Kidney epithelial cell (primary cell): ENCODE measurements at regions not wholly inside any gene's neighbourhood (a gene's known extent, or its start where the extent isn't known, plus 50 kb on each side); places are given as distances from the start of the nearest gene placed in this dataset.
"Not testable (repeated sequence)": the region's sequence is repeated elsewhere in the genome, so short reads cannot be mapped to it uniquely, and the experiment has no call there.

ENCODE experiments used
- DNase-seq: peaks from one replicate; pipeline ENCODE4 v3.0.0-alpha.2; 2010; ENCODE audit warnings: low read depth
- H3K27me3 ChIP-seq: 2 replicates; pipeline ENCODE4 v1.6.0; 2011; ENCODE audit warnings: low read length; ENCODE audit not compliant: control insufficient read depth, insufficient read depth
- H3K36me3 ChIP-seq: 2 replicates; pipeline ENCODE4 v1.5.1; 2011; ENCODE audit warnings: low read length; ENCODE audit not compliant: control insufficient read depth, insufficient read depth
- H3K4me3 ChIP-seq: 2 replicates; pipeline ENCODE4 v1.5.1; 2011; ENCODE audit warnings: low read depth, mild to moderate bottlenecking, control low read depth, low read length
- TF ChIP-seq, protein P1 (sequence below): IDR thresholded peaks from 2 replicates; pipeline ENCODE4 v1.5.1; 2011; ENCODE audit warnings: mild to moderate bottlenecking, moderate library complexity, low read length, control low read depth, inconsistent platforms; ENCODE audit not compliant: insufficient read depth, poor library complexity, severe bottlenecking

DNA sequence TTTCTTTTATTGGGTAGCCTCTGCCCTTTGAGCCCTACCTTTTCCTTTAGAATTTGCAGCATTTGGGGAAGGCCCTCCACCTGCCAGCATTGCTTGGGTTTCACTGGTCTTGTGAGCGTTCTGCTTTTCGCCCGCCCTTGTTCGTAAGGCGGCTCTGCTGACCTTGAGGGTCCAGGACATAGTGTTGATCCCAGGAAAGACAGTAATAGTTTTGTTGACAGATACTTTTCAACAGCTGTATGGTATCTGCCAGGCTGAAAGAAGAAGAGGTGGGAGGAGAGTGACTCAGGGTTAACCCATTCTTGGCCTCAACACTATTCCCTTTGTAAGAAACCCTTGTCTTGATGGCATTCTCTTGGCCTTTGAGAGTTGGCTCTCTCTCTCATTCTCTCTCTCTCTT, 113.4 kb upstream of the SPAG17 start:
- no peaks in the 10 kb centered on the region for H3K36me3 ChIP-seq
- H3K4me3 ChIP-seq = no peak overlapping the region
- TF ChIP-seq, protein P1, sequence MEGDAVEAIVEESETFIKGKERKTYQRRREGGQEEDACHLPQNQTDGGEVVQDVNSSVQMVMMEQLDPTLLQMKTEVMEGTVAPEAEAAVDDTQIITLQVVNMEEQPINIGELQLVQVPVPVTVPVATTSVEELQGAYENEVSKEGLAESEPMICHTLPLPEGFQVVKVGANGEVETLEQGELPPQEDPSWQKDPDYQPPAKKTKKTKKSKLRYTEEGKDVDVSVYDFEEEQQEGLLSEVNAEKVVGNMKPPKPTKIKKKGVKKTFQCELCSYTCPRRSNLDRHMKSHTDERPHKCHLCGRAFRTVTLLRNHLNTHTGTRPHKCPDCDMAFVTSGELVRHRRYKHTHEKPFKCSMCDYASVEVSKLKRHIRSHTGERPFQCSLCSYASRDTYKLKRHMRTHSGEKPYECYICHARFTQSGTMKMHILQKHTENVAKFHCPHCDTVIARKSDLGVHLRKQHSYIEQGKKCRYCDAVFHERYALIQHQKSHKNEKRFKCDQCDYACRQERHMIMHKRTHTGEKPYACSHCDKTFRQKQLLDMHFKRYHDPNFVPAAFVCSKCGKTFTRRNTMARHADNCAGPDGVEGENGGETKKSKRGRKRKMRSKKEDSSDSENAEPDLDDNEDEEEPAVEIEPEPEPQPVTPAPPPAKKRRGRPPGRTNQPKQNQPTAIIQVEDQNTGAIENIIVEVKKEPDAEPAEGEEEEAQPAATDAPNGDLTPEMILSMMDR = no peak
- DNase-seq = no peak
- no peaks in the 10 kb centered on the region for H3K27me3 ChIP-seq

DNA sequence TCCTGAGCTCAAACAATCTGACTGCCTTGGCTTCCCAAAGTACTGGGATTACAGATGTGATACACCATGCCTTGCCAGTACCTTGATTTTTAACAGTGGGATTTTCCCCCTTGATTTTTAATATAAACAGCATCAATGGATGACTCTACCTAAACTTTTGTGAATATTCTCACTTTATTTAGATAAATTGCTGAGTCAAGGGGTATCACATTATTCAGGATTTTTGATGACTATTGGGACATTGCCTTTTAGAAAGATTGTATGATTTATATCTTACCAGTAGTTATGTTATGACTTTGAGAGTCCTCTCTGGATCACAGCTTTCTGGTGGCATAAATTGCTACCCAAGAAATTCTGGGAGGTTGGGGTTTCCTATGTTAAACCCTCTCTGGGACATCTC, 112.5 kb upstream of the SPAG17 start:
- no peak for DNase-seq
- Histone ChIP-seq H3K36me3 (no peaks in the 10 kb centered on the region), H3K4me3 (no peak overlapping the region), H3K27me3 (no peaks in the 10 kb centered on the region)
- TF ChIP-seq, protein P1 = no peak

DNA sequence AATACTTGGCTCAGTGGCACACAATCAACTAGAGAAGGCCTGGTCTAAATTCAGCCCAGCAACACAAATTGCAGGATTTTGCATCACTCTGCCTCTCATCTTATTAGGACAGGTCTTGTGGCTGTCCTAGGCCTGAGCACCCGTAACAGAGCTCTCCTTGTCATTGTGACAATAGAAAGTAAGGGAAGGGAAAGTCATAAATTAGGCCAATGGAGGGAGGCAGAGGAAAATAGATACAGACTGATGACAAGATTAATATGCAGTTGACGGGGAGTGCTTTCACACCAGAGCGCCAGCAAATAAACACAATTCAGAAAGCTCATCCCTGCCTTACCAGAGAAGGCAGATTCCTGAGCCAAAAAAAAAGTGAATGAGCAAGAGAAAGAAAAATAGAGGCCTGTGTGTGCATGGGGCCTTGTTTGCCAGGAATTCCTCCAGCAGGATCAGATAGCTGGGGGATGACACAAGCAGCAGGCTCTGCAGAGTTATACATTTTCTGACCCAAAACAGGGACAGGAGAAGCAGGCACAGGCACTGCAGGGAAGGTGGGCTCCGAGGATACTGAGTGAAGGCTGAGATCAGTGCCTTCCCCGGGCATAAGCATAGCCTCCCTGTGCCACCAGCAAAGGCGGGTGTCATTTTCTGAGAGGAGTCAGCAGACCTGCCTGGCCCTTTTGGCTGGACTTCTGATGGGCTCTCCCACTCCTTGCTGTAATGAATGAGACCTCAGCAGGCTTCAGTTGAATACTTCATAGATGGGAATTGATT, 110.0 kb upstream of the SPAG17 start:
- H3K4me3 ChIP-seq = no peak overlapping the region
- H3K27me3 ChIP-seq = no peaks in the 10 kb centered on the region
- TF ChIP-seq, protein P1 = no peak
- H3K36me3 ChIP-seq = no peaks in the 10 kb centered on the region
- no peak for DNase-seq

DNA sequence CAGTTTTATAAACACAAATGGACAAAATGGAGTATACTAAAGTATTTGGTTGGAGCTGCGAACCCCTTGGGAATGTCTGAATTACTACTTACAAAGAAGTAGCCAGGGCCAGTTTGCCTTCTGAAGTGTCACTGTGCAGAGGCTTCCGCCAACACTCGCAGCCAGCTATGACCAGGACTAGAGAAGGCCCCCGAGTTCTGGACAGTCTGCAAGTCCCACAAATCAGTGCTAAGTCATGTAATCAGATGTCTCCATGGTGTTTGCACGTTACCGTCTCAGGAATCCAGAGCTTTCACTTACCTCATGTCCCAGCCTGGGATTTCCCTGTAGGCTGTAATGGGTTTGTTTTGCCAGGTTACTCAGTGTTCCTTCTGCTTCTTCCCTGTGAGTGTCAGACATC, 106.6 kb upstream of the SPAG17 start:
- H3K36me3 ChIP-seq = no peaks in the 10 kb centered on the region
- H3K4me3 ChIP-seq = no peak overlapping the region
- no peaks in the 10 kb centered on the region for H3K27me3 ChIP-seq
- TF ChIP-seq, protein P1 = no peak
- no peak for DNase-seq

DNA sequence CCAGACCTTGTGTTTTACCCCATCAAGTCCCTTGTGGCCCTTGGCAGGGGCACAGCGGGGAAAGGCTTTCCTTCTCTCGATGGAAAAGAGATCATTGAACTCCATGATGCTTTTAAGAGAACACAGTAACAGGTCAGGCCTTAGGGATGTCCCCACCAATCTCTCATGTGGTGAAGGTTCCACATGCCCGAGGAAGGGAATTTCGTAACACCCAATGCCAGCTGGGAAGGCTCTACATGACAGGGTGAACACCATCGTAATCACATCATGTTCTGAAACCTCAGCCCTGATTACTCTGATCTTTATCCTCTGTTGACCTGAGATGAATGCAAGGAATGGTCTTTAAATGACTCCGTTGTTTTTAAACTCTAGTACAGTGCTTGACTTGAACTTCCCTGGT, 105.5 kb upstream of the SPAG17 start:
- no peaks in the 10 kb centered on the region for H3K27me3 ChIP-seq
- no peak overlapping the region for H3K4me3 ChIP-seq
- no peaks in the 10 kb centered on the region for H3K36me3 ChIP-seq
- DNase-seq = no peak
- TF ChIP-seq, protein P1 = no peak

DNA sequence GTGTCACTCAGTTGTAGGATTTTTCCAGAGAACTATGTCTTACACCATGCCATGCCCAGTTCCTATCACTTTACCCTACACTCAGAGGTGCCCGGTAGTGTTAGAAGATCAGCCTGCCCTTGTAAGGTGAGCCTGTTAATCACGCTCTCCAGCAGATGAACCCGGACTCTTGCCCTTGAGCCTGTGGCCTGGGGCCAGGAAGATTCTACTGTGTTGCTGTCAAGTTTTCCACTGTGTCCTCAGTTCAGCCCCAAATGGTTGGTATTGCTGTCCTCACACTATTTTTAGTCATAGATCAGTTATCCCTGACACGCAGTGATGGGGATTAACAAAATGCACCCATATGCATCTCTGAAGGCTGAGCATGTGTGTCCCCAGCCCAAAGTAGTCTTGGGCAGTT, 105.0 kb upstream of the SPAG17 start:
- no peak for DNase-seq
- H3K36me3 ChIP-seq = no peaks in the 10 kb centered on the region
- H3K4me3 ChIP-seq = no peak overlapping the region
- H3K27me3 ChIP-seq = no peaks in the 10 kb centered on the region
- TF ChIP-seq, protein P1 = no peak

DNA sequence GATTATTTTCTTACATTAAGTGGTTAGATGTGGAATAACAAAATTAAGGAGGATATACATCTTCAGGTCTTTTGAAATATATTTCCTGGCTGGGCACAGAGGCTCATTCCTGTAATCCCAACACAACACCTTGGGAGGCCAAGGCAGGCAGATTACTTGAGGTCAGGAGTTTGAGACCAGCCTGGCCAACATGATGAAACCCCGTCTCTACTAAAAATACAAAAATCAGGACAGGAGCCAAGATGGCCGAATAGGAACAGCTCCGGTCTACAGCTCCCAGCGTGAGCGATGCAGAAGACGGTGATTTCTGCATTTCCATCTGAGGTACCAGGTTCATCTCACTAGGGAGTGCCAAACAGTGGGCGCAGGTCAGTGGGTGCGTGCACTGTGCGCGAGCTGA, 95.6 kb upstream of the SPAG17 start:
- H3K27me3 ChIP-seq, H3K4me3 ChIP-seq, H3K36me3 ChIP-seq, DNase-seq: not testable (repeated sequence)
